ENCODE measurements at regions not wholly inside any gene's neighbourhood (a gene's known extent, or its start where the extent isn't known, plus 50 kb on each side); places are given as distances from the start of the nearest gene placed in this dataset.

- TF ChIP-seq CTCF (optimal IDR thresholded peaks at IDR 0.05 in 1 of 3, IDR thresholded peaks at IDR 0.05 in 1 of 3, conservative IDR thresholded peaks at IDR 0.05 in 1 of 3; ENCODE audit: extremely low read depth in 1 of 3, insufficient read depth in 2 of 3, low read length in 3 of 3) = no peak
- no peak for TF ChIP-seq EZH2 (IDR thresholded peaks at IDR 0.05; ENCODE audit: low read length)
Measured at GRCh38 chrX:28205905-28206304, 224.7 kb upstream of the DCAF8L1 start.

All from keratinocyte (primary cell).